IMR-90 (cell line): ENCODE measurements at regions not wholly inside any gene's neighbourhood (a gene's known extent, or its start where the extent isn't known, plus 50 kb on each side); places are given as distances from the start of the nearest gene placed in this dataset.
"Not testable (repeated sequence)": the region's sequence is repeated elsewhere in the genome, so short reads cannot be mapped to it uniquely, and the experiment has no call there.

Source experiments
- ATAC-seq: fragments of 200-7000 bp; cut with Tn5 transposase; 2 replicates; pipeline ENCODE4 v1.9.1; 2020; ENCODE audit warnings: low read depth, mild to moderate bottlenecking, moderate library complexity
- BruUV-seq: library from RNA; stranded (reverse); fragments of 400-500 nt; replicated peaks from 2 replicates; lab custom pipeline; 2021; lab: Mats Ljungman, UMichigan
- CTCF ChIA-PET: fragments of 300-600 bp; formaldehyde crosslinking; extraction: SDS; loops from one replicate; lab custom pipeline; 2021; ENCODE audit warnings: antibody characterized with exemption; lab: Yijun Ruan, JAX
- POLR2A ChIA-PET: fragments of 300-600 bp; sonication (Branson Sonifier 250); formaldehyde crosslinking; loops from one replicate; lab custom pipeline; 2022; ENCODE audit warnings: antibody characterized with exemption; ENCODE audit not compliant: unreplicated experiment; lab: Charles Lee
- DNase-seq: peaks from one replicate; pipeline ENCODE4 v3.0.0; 2013
- H2AFZ ChIP-seq: replicated peaks from 2 replicates; pipeline ENCODE3; 2013; ENCODE audit warnings: low read length, mild to moderate bottlenecking; ENCODE audit not compliant: poor library complexity
- H2AK5ac ChIP-seq: 2 replicates; pipeline ENCODE4 v1.6.1; 2013; ENCODE audit warnings: low read depth, low read length, inconsistent platforms
- H2AK9ac ChIP-seq: replicated peaks from 2 replicates; pipeline ENCODE3; 2013; ENCODE audit warnings: mild to moderate bottlenecking, low read depth, low read length, moderate library complexity; ENCODE audit not compliant: poor library complexity
- H2BK120ac ChIP-seq: 2 replicates; pipeline ENCODE4 v1.6.1; 2013; ENCODE audit warnings: low read depth, low read length, inconsistent platforms
- H2BK15ac ChIP-seq: 3 replicates; pipeline ENCODE4 v1.6.1; 2013; ENCODE audit warnings: low read depth, low read length, inconsistent platforms
- H2BK20ac ChIP-seq: 2 replicates; pipeline ENCODE4 v1.6.1; 2013; ENCODE audit warnings: low read depth, mild to moderate bottlenecking, inconsistent platforms, low read length, moderate library complexity
- H2BK5ac ChIP-seq: 2 replicates; pipeline ENCODE4 v1.6.1; 2013; ENCODE audit warnings: mild to moderate bottlenecking, low read depth, low read length, inconsistent platforms; ENCODE audit not compliant: poor library complexity, severe bottlenecking
- H3K14ac ChIP-seq: replicated peaks from 2 replicates; pipeline ENCODE4 v1.6.1; 2013; ENCODE audit warnings: low read depth, low read length, inconsistent platforms
- H3K18ac ChIP-seq: 2 replicates; pipeline ENCODE4 v1.6.1; 2013; ENCODE audit warnings: low read depth, low read length, control low read depth
- H3K23ac ChIP-seq: 2 replicates; pipeline ENCODE4 v1.6.1; 2013; ENCODE audit warnings: low read depth, low read length, inconsistent platforms
- H3K27ac ChIP-seq: 2 replicates; pipeline ENCODE4 v1.5.1; 2013; ENCODE audit warnings: mild to moderate bottlenecking, control low read depth, low read length; ENCODE audit not compliant: insufficient read depth
- H3K27me3 ChIP-seq: 2 replicates; pipeline ENCODE4 v1.6.1; 2013; ENCODE audit warnings: low read length; ENCODE audit not compliant: control insufficient read depth, insufficient read depth
- H3K36me3 ChIP-seq: 2 replicates; pipeline ENCODE4 v1.6.1; 2013; ENCODE audit warnings: low read length, mixed read lengths; ENCODE audit not compliant: control insufficient read depth, insufficient read depth
- H3K4ac ChIP-seq: 2 replicates; pipeline ENCODE4 v1.6.1; 2013; ENCODE audit warnings: low read depth, low read length, inconsistent platforms
- H3K4me1 ChIP-seq: 2 replicates; pipeline ENCODE4 v1.6.1; 2013; ENCODE audit warnings: low read length, mixed read lengths; ENCODE audit not compliant: control insufficient read depth, insufficient read depth
- H3K4me2 ChIP-seq: 2 replicates; pipeline ENCODE4 v1.6.1; 2013; ENCODE audit warnings: low read depth, mild to moderate bottlenecking, control low read depth, low read length, moderate library complexity
- H3K4me3 ChIP-seq: 2 replicates; pipeline ENCODE4 v1.5.1; 2013; ENCODE audit warnings: low read depth, mild to moderate bottlenecking, control low read depth, low read length, moderate library complexity; ENCODE audit not compliant: insufficient read depth
- H3K56ac ChIP-seq: 2 replicates; pipeline ENCODE4 v1.6.1; 2013; ENCODE audit warnings: low read length, inconsistent platforms; ENCODE audit not compliant: insufficient read depth; ENCODE audit errors: extremely low read depth
- H3K79me1 ChIP-seq, 2 experiments: 2 replicates each; pipeline ENCODE4 v1.6.1; 2013; ENCODE audit warnings: low read length in 2 of 2, inconsistent platforms in 1 of 2, low read depth in 1 of 2
- H3K9ac ChIP-seq: 2 replicates; pipeline ENCODE4 v1.6.1; 2013; ENCODE audit warnings: low read depth, low read length, control low read depth
- H3K9me1 ChIP-seq: 2 replicates; pipeline ENCODE4 v1.6.1; 2013; ENCODE audit warnings: low read length, inconsistent platforms; ENCODE audit not compliant: insufficient read depth
- H3K9me3 ChIP-seq: 2 replicates; pipeline ENCODE4 v1.6.1; 2013; ENCODE audit warnings: low read length; ENCODE audit not compliant: control insufficient read depth, insufficient read depth
- H4K20me1 ChIP-seq: 2 replicates; pipeline ENCODE4 v1.6.1; 2013; ENCODE audit warnings: low read length, inconsistent platforms; ENCODE audit not compliant: insufficient read depth
- H4K5ac ChIP-seq: 2 replicates; pipeline ENCODE4 v1.6.1; 2013; ENCODE audit warnings: mild to moderate bottlenecking, low read depth, low read length, control low read depth
- H4K8ac ChIP-seq, 2 experiments: 2 replicates each; pipeline ENCODE4 v1.6.1; 2013; ENCODE audit warnings: low read depth in 2 of 2, low read length in 2 of 2, control low read depth in 1 of 2, inconsistent platforms in 1 of 2
- H4K91ac ChIP-seq: 2 replicates; pipeline ENCODE4 v1.6.1; 2013; ENCODE audit warnings: low read depth, low read length, inconsistent platforms; ENCODE audit not compliant: insufficient read depth
- WGBS, 2 experiments: methylation state at CpG; one replicate each; pipeline versions ENCODE4 v1.1.5 to v1.1.7; 2013; ENCODE audit warnings: missing lambda C conversion rate in 2 of 2; ENCODE audit not compliant: insufficient read length in 1 of 2; ENCODE audit errors: extremely low coverage in 2 of 2; 5-methylcytosine and 5-hydroxymethylcytosine counted together
- dilution Hi-C: fragments of 300-500 bp; cut with HindIII; formaldehyde crosslinking; loops from one replicate; pipeline ENCODE4 v1.14.3; 2018; ENCODE audit warnings: low sequenced_read_pairs; ENCODE audit not compliant: unreplicated experiment
- in situ Hi-C: fragments of 300-500 bp; cut with MboI; formaldehyde crosslinking; loops from 3 replicates; pipeline ENCODE4 v1.14.3; 2019; ENCODE audit warnings: low sequenced_read_pairs, inconsistent platforms, mixed read lengths
- intact Hi-C: fragments of 100-400 bp; cut with micrococcal nuclease; formaldehyde crosslinking; loops from 2 replicates; pipeline ENCODE4 v1.10.0; 2022

GRCh38 chr3:81865164-81865563 lies 103.7 kb upstream of the GBE1 start:
- dilution Hi-C loops, H2AK5ac ChIP-seq, H4K5ac ChIP-seq, H3K36me3 ChIP-seq, BruUV-seq, H3K4ac ChIP-seq, in situ Hi-C loops, H3K4me3 ChIP-seq, H3K18ac ChIP-seq, H3K27me3 ChIP-seq, POLR2A ChIA-PET, H2BK5ac ChIP-seq, H3K14ac ChIP-seq, H2AK9ac ChIP-seq, ATAC-seq, H3K4me1 ChIP-seq, H3K27ac ChIP-seq, H2BK15ac ChIP-seq, H4K20me1 ChIP-seq, H4K91ac ChIP-seq, DNase-seq, H3K9me3 ChIP-seq, intact Hi-C loops, H2AFZ ChIP-seq, H3K23ac ChIP-seq, H3K56ac ChIP-seq, CTCF ChIA-PET, H4K8ac ChIP-seq, H3K9me1 ChIP-seq, H3K79me1 ChIP-seq, H3K4me2 ChIP-seq, H3K9ac ChIP-seq, H2BK120ac ChIP-seq, H2BK20ac ChIP-seq: not testable (repeated sequence)
- no CpG with 5 or more reads among the region's 5 CpGs for WGBS, 2 experiments
